Activated T-cell treated with anti-CD3 and anti-CD28 coated beads, Interleukin-2, amount 50 U/mL, for 4 hours (primary cell): ENCODE measurements at regions not wholly inside any gene's neighbourhood (a gene's known extent, or its start where the extent isn't known, plus 50 kb on each side); places are given as distances from the start of the nearest gene placed in this dataset.
"Not testable (repeated sequence)": the region's sequence is repeated elsewhere in the genome, so short reads cannot be mapped to it uniquely, and the experiment has no call there.

Experiments
- ATAC-seq, 2 donors: fragments of 200-7000 bp; cut with Tn5 transposase; one replicate each; pipeline ENCODE4 v1.10.0; 2021
- DNase-seq: peaks from one replicate; pipeline ENCODE4 v3.0.0-alpha.2; 2020
- H3K27me3 Mint-ChIP-seq: one replicate; pipeline ENCODE4 v1.8.0; 2021; ENCODE audit warnings: low read depth, mixed read lengths
- H3K36me3 Mint-ChIP-seq: one replicate; pipeline ENCODE4 v1.8.0; 2022; ENCODE audit warnings: mixed read lengths; ENCODE audit not compliant: insufficient read depth
- H3K4me1 Mint-ChIP-seq: one replicate; pipeline ENCODE4 v1.8.0; 2021; ENCODE audit warnings: low read depth, mixed read lengths
- H3K4me3 Mint-ChIP-seq: one replicate; pipeline ENCODE4 v1.8.0; 2021; ENCODE audit warnings: mild to moderate bottlenecking, moderate library complexity, mixed read lengths
- H3K9me3 Mint-ChIP-seq: one replicate; pipeline ENCODE4 v1.8.0; 2021; ENCODE audit warnings: mixed read lengths

DNA sequence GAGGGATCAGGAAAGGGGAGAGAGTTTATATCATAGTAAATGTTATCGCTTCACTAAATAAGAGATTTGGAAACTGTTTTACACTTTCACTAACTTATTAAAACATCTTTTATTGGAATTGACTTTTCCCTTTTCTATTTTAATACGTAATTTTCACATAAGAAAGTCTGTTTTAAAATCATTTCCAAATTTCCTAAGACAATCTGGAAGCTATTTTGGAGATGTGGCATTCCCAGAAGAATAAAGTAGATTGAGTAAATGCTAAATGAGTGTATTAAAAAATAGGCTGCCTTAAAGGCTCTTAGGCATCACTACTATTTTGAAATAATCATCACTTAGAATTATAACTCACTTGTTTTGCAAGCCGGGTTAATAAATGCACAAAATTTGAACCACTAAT, 763.5 kb downstream of the EDEM1 start:
- Mint-ChIP-seq H3K4me3 (no peak overlapping the region), H3K27me3 (no peaks in the 10 kb centered on the region), H3K36me3 (no peaks in the 10 kb centered on the region), H3K9me3 (no peaks in the 10 kb centered on the region), H3K4me1 (no peaks in the 10 kb centered on the region)
- ATAC-seq: no peak
- no peak for DNase-seq

DNA sequence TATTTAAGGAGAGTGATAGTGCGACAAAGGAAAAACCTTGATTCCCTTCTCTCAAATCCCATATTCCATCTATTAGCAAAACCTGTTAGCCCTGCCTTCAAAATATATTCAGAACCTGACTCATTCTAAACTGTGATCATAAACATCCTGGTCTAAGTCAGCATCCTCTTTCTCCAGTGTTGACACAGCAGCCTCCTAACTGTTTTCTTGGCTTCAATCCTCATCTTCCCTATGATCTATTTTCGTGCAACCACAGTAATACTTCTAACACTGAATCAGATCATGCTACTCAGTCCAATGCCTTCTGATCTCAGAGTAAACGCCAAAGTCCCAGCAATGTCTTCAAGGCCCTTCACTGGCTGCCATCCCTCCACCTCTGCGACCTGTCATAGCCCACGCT, 785.1 kb downstream of the EDEM1 start:
- Mint-ChIP-seq H3K9me3 (no peaks in the 10 kb centered on the region), H3K36me3 (no peaks in the 10 kb centered on the region), H3K27me3 (no peaks in the 10 kb centered on the region), H3K4me1 (no peaks in the 10 kb centered on the region), H3K4me3 (no peak overlapping the region)
- DNase-seq (no peak), ATAC-seq (no peak)

DNA sequence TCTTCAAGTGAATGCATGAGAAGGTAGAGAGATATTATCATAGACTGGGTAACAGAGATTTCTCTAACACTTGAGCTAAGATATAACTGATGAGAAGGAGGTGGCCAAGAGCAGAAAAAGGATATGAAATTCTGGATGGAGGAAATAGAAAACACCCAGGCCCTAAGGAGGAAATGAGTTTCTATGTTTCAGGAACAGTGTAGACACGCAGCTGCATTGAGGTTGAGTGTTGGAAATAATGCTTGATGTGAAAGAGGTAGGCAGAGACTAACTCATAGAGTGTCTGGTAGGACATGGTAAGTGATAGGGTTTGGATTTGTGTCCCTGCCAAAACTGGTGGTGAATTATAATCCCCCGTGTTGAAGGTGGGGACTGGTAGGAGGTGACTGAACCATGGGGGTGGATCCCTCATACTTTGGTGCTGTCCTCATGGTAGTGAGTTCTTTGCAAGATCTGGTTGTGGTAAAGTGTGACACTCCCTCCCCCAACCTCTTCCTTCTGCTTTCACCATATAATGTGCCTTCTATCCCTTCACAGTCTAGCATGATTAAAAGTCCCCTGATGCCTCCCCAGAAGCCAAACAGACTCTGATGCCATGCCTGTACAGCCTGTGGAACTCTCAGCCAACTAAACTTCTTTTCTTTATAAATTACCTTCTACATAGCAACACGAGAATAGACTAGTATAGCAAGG, 787.3 kb downstream of the EDEM1 start:
- Mint-ChIP-seq H3K4me1 (no peaks in the 10 kb centered on the region), H3K27me3 (no peaks in the 10 kb centered on the region), H3K4me3 (no peak overlapping the region), H3K9me3 (peaks cover 2% of the 10 kb centered on the region), H3K36me3 (no peaks in the 10 kb centered on the region)
- no peak for ATAC-seq
- DNase-seq: no peak

DNA sequence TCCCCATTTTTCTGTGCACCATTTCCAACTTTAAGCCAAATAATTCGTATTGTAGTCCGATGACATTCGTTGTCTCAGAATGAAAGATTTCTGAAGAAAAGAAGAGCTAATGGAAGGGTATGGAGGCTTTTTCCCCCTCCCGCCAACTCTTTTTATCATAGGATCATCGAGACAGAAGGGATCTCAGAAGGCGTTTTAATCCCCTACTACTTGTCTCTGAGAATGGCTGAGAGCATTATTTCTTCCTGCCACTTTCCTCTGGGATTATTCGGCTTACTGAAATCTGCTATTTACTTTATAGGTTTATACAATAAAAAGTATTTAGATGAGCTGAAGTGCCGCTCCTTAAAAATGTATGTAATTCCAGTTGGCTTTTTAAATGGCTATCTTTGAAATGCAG, 789.8 kb downstream of the EDEM1 start:
- Mint-ChIP-seq H3K4me3 (no peak overlapping the region), H3K27me3 (no peaks in the 10 kb centered on the region), H3K36me3 (no peaks in the 10 kb centered on the region), H3K4me1 (no peaks in the 10 kb centered on the region), H3K9me3 (peaks cover 18% of the 10 kb centered on the region)
- ATAC-seq (no peak), DNase-seq (no peak)

DNA sequence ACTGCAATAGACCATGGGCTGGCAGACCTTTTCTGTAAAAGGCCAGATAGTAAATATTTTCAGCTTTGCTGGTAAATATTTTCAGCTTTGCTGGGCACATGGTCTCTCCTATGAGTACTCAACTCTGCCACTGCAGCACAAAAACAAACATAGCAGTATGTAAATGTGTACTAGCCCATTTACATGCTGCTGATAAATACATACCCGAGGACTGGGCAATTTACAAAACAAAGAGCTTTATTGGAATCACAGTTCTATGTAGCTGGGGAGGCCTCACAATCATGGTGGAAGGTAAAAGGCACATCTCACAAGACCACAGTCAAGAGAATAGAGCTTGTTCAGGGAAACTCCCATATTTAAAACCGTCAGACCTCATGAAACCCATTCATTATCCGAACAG, 793.0 kb downstream of the EDEM1 start:
- H3K9me3 Mint-ChIP-seq: peaks cover 20% of the 10 kb centered on the region
- ATAC-seq (no peak), DNase-seq (no peak)
- H3K4me3 Mint-ChIP-seq: no peak overlapping the region
- no peaks in the 10 kb centered on the region for H3K4me1 Mint-ChIP-seq
- H3K27me3 Mint-ChIP-seq: no peaks in the 10 kb centered on the region
- H3K36me3 Mint-ChIP-seq: no peaks in the 10 kb centered on the region

DNA sequence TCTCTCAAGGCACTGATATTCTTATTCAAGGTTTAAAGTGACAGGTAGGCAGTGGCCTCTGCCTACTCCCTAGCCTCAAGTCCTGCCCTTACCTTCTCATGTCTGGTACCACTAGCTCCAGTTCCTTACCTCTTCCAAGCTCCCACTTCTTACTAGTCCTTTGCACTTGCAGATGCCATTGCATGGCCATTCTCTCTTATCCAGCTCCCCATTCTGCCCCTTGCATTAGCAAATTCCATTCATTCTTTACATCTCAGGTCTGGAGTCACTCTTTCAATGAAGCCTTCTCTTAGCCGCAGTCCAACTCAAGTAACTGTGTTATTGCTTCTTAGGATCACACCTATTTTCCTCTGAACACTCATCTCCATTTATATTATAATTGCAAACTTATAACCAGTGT, 807.1 kb downstream of the EDEM1 start:
- DNase-seq (no peak), ATAC-seq (no peak)
- no peaks in the 10 kb centered on the region for H3K27me3 Mint-ChIP-seq
- H3K9me3 Mint-ChIP-seq: peaks cover 11% of the 10 kb centered on the region
- no peaks in the 10 kb centered on the region for H3K36me3 Mint-ChIP-seq
- H3K4me3 Mint-ChIP-seq: no peak overlapping the region
- H3K4me1 Mint-ChIP-seq: no peaks in the 10 kb centered on the region

DNA sequence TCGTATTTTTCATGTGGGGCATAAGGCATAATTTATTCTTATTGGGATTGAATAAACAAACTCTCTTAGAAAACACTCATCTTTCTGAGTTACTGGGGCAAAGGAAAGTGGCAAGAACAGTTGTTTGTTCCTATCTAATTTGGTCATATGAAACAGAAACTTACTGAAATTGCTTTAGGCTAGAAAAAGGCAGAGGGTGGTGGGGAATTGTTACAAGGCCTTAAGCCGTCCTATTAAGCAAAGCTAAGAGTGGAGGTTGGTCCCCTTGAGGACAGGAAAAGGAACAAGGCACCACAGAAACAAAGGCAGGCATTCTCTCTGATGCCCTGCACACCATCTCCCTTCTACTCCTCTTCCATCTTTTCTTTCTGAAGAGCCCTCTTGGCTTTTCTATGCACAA, 830.9 kb downstream of the EDEM1 start:
- Mint-ChIP-seq H3K4me1 (no peaks in the 10 kb centered on the region), H3K4me3 (no peak overlapping the region), H3K9me3 (peaks cover 7% of the 10 kb centered on the region), H3K36me3 (no peaks in the 10 kb centered on the region), H3K27me3 (no peaks in the 10 kb centered on the region)
- ATAC-seq (no peak), DNase-seq (no peak)

DNA sequence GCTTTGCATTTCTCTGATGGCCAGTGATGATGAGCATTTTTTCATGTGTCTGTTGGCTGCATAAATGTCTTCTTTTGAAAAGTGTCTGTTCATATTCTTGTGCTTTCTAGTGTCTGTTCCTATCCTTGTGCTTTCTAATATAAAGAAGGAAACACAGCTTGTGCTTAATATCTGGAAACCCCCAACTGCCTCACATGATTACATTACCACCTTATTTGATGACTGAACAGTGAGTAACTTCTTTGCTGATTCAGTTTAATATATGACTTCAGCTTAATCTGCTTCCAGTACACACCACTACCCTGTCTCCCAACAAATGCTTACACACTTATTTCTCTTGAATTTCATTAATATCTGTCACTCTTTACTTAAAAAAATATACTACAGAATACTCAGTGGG, 835.1 kb downstream of the EDEM1 start:
- H3K4me3 Mint-ChIP-seq: no peak overlapping the region
- DNase-seq: no peak
- no peaks in the 10 kb centered on the region for H3K4me1 Mint-ChIP-seq
- H3K9me3 Mint-ChIP-seq: peaks cover 20% of the 10 kb centered on the region
- no peaks in the 10 kb centered on the region for H3K27me3 Mint-ChIP-seq
- no peaks in the 10 kb centered on the region for H3K36me3 Mint-ChIP-seq
- no peak for ATAC-seq

DNA sequence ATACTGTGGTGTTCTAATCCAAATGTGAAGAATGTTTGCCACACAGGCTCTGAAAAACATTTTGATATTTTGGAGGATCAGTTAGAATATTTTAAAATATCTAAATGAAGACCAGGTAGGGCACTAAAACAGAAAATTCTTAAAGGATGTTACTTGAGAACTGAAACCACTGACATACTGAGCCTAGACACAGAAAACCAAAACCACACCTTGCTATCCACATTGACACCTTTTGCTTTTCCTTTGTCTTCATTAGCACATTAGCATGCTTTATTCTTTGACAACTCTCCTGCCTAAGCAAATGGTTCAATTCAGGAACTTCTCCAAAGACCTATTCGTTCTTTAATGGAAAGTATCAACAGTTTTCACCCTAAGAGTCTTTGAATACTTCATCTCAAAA, 835.9 kb upstream of the GRM7 start:
- no peaks in the 10 kb centered on the region for H3K36me3 Mint-ChIP-seq
- DNase-seq (no peak), ATAC-seq (no peak)
- no peak overlapping the region for H3K4me3 Mint-ChIP-seq
- H3K27me3 Mint-ChIP-seq: no peaks in the 10 kb centered on the region
- H3K4me1 Mint-ChIP-seq: no peaks in the 10 kb centered on the region
- peaks cover 26% of the 10 kb centered on the region for H3K9me3 Mint-ChIP-seq

DNA sequence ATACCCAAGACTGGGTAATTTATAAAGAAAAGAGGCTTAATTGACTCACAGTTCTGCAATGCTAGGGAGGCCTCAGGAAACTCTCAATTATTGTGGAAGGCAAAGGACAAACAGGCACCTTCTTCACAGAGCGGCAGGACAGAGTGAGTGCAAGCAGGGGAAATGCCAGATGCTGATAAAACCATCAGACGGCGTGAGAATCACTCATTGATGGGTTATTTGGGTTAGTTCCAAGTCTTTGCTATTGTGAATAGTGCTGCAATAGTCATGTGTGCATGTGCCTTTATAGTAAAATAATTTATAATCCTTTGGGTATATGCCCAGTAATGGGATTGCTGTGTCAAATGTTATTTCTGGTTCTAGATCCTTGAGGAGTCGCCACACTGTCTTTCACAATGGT, 830.3 kb upstream of the GRM7 start:
- ATAC-seq, H3K27me3 Mint-ChIP-seq, H3K4me3 Mint-ChIP-seq, H3K36me3 Mint-ChIP-seq, DNase-seq, H3K4me1 Mint-ChIP-seq: not testable (repeated sequence)
- H3K9me3 Mint-ChIP-seq: peaks cover 33% of the 10 kb centered on the region

DNA sequence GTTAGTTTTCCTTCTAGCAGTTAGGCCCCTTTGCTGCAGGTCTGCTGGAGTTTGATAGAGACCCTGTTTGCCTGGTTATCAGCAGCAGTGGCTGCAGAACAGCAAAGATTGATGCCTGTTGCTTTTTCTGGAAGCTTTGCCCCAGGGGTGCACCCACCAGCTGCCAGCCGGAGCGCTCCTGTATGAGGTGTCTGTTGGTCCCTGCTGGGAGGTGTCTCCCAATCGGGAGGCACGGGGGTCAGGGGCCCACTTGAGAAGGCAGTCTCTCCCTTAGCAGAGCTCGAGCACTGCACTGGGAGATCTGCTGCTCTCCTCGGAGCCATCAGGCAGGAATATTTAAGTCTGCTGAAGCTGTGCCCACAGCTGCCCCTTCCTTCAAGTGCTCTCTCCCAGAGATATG, 825.3 kb upstream of the GRM7 start:
- no peak for ATAC-seq
- Mint-ChIP-seq H3K9me3 (peaks cover 25% of the 10 kb centered on the region), H3K36me3 (no peaks in the 10 kb centered on the region), H3K4me1 (no peaks in the 10 kb centered on the region), H3K4me3 (no peak overlapping the region), H3K27me3 (no peaks in the 10 kb centered on the region)
- no peak for DNase-seq

DNA sequence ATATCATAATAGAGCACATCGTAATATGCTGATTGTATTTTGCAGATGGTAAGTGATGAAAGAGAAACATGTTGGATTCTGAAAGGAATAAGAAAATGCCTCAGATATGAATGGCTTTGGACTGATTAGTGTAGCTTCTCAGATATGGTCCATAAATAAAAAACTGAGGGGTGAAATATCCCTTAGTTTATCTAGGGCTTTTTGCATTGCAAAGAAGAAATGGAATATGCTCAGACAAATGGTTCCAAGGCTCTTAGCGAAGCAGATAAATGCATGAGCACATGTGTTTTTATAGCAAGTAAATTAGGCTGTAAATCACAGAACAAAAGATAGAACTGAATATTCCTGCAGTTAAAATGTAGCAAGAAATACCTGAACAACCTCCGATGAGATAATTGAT, 820.9 kb upstream of the GRM7 start:
- Mint-ChIP-seq H3K36me3 (no peaks in the 10 kb centered on the region), H3K9me3 (peaks cover 23% of the 10 kb centered on the region), H3K27me3 (no peaks in the 10 kb centered on the region), H3K4me1 (no peaks in the 10 kb centered on the region), H3K4me3 (no peak overlapping the region)
- ATAC-seq: no peak
- DNase-seq: no peak

DNA sequence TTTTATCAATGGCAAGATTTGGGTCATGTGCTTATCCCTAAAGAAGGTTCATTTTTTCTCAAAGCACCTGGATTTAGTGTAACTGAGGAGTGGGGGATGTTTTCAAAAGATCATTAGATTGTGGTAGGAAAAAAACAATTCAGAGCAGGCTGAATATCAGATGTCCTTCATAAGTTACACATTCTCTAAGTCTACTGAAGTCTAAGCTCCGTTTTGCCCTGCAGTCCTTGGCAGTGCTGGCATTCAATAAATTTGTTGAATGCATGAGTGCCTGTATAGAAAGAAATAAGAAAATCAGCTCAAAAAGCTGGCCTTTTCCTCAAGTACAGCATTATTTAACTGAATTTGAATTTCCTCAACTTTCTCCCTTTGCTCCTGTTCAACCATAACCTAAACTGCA, 819.0 kb upstream of the GRM7 start:
- ATAC-seq: no peak

DNA sequence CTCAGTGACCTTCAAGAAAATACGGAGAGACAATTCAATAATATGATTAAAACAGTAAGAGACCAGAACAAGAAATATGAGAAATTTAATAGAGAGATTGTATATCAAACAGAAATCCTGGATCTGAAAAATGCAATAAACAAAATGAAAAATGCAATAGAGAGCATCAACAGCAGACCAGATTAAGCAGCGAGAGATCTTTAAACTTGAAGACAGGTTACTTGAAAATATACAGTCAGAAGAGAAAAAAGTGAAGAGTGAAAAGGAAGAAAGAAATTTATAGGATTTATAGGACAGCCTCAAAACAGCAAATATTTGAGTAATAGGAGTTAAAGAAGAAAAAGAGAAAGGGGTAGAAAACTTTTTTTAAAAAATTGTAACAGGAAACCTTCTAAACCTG, 813.9 kb upstream of the GRM7 start:
- no peaks in the 10 kb centered on the region for H3K4me1 Mint-ChIP-seq
- no peak for DNase-seq
- H3K27me3 Mint-ChIP-seq: no peaks in the 10 kb centered on the region
- H3K4me3 Mint-ChIP-seq: no peak overlapping the region
- peaks cover 25% of the 10 kb centered on the region for H3K9me3 Mint-ChIP-seq
- ATAC-seq: no peak
- H3K36me3 Mint-ChIP-seq: no peaks in the 10 kb centered on the region

More for the DNA sequence above, 819.0 kb upstream of the GRM7 start:
- Mint-ChIP-seq H3K9me3 (peaks cover 25% of the 10 kb centered on the region), H3K4me3 (no peak overlapping the region), H3K36me3 (no peaks in the 10 kb centered on the region), H3K27me3 (no peaks in the 10 kb centered on the region), H3K4me1 (no peaks in the 10 kb centered on the region)
- DNase-seq: no peak

DNA sequence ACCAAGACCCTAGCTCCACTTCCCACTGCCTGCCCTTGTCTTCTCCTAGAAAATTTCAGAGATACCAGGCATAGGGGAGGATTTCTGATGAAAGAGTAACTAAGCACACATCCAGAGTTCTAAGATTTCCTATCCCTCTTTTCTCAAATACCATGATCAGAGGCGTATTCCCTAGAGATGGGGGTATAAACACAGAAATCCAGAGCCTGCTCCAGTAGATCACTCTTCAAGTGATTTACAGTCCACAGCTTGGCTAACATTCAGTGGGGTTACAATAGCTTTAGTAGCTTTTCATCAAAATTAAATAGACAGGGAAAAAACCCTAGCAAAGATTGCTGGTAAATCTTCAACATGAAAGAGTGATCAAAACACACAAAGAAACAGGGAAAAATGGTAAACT, 800.7 kb upstream of the GRM7 start:
- Mint-ChIP-seq H3K9me3 (no peaks in the 10 kb centered on the region), H3K36me3 (no peaks in the 10 kb centered on the region), H3K4me3 (no peak overlapping the region), H3K27me3 (no peaks in the 10 kb centered on the region), H3K4me1 (no peaks in the 10 kb centered on the region)
- ATAC-seq: no peak
- no peak for DNase-seq
